ENCODE measurements at regions not wholly inside any gene's neighbourhood (a gene's known extent, or its start where the extent isn't known, plus 50 kb on each side); places are given as distances from the start of the nearest gene placed in this dataset.

DNA sequence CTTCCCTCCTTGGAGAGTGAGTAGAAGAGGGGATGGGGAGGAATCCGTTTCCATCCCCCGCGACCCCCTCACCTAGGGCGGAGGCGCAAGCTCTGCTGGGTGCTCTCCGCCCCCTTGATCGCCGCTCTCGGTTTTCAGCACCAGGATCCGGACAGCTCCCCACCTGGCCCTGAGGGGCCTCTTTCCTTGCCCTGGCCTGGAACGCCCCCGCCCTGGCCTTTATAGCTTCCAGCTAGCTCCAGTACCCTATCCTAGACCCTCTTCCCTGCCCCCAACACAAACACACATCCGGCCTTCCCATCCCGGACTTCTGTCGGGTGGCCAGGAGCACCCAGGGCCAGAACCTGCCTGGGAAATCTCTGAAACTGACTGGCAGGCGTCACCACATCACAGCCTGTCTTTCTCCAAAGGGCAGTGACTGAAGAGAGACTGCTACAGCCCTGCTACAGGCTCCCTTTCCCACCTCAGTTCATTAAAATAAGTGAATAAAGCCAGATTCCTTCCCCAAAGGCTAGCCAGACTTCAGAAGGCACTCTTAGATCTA is 72.3 kb upstream of the LEP start:
- no peak for DNase-seq

DNA sequence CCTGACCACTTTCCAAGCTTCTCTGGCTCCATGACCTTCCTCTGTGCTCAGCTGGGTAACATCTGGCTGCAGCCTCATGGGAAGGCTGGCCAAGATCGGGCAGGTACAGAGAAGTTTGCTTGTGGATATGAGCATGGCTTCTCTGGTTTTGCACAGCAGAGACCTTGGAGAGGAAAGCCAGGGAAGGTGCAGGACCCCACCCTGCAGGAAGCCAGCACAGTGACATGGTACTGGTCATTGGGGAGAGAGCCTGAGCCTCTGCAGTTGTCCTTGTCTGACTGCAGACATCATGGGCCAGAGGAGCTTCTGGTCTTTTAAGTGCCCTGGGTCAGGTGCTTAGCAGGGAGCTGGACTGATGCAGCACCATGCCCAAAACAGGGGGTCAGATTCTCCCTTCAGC is 70.6 kb upstream of the LEP start:
- no peak for DNase-seq

- DNase-seq: no peak
These were observed 69.6 kb upstream of the LEP start for GRCh38 chr7:128171342-128171918.

DNA sequence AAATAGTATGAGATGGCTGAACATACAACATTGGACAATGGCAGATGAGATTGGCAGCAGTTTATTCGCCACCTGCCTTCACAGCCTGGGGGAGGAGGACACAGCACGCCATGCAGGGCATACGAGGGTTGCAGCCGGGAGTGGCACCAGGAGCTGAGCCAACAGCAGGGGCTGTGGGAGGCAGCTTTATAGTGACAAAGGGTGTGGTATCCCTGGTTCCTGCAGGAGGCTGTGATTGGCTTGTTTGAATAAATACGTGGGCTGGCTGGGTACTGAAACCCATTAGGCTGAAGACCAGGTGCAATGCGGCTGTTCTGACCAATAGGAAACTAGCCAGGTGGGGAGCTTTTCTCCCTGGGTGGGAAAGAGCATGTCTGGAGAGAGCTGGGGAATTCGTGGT is 68.9 kb upstream of the LEP start:
- no peak for DNase-seq

- DNase-seq: no peak
These were observed 68.1 kb upstream of the LEP start for GRCh38 chr7:128172963-128173362.

GRCh38 chr7:128174386-128174785 is 66.7 kb upstream of the LEP start:
- DNase-seq: peak; percentile 24 to 74

GRCh38 chr7:128176696-128177095 is 64.4 kb upstream of the LEP start:
- no peak for DNase-seq

DNA sequence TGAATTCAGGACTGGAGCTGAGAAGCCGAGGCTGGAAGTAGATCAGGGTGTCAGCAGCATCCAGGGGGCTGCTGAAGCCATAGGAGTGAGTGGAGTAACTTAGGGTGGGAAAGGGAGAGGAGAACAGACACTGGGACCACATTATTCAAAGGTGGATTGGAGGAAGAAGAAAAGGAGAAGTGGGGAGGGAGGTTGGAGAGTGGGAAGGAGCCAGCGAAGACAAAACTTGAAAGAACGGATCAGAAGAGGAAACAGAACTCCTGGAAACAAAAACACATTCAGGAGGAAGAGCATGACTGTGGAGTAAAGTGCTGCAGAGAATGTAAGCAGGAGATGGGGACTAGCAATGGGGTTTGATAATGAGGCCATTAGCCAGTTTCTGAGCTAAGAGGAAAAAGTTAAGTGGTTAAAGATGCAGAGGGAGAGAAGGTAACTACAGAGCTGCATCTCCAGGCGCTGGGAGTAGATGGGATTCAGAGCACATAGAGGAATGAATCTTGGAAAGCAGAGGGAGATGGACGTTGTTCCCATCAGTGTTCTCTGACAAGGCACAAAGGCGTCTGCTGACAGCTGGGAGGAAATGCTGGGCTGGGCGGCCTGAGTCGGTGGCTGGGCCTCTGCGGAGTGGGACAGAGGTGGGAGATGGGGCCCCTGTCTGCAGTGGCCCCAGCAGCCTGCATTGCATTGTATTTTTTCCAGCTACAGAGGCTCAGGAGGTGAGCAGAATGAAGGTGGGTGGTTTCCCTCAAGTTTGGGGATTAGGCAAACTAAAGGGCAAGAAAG is 63.1 kb upstream of the LEP start:
- DNase-seq: no peak

GRCh38 chr7:128178611-128179010 is 62.5 kb upstream of the LEP start:
- DNase-seq: no peak

GRCh38 chr7:128188396-128189230 is 52.5 kb upstream of the LEP start:
- no peak for DNase-seq

DNA sequence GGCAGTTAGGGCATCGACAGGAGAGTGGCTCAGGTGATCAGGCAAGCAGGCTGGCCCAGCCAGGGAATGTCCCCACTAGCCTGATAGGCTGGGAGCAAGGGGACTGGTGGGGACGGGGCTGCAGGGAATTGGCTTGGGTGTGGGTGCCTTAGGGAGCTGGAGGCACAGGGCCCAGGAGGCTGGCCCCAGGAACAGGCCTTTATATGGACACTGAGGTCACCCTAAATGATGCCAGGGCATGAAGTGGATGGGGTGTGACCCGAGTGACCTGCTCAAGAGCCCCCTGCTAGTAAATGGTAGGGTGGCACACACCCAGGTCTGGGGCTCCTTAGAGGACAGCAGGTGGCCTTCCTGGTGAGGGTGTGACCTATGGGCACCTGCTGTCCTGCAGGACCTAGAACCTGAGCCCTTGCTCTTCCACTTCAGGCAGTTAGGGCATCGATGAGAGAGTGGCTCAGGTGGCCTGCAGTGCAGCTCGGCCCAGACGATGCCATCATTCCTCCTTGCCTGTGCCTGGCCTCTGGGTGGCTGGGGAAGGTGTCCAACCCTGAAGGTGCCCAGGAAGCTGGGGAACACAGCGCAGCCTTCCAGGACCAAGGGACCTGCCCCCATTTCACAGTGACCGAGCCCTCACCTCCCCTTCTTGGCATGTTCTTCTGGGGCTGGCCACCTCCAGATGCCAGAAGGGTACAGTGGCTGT is 51.7 kb upstream of the LEP start:
- no peak for DNase-seq

DNA sequence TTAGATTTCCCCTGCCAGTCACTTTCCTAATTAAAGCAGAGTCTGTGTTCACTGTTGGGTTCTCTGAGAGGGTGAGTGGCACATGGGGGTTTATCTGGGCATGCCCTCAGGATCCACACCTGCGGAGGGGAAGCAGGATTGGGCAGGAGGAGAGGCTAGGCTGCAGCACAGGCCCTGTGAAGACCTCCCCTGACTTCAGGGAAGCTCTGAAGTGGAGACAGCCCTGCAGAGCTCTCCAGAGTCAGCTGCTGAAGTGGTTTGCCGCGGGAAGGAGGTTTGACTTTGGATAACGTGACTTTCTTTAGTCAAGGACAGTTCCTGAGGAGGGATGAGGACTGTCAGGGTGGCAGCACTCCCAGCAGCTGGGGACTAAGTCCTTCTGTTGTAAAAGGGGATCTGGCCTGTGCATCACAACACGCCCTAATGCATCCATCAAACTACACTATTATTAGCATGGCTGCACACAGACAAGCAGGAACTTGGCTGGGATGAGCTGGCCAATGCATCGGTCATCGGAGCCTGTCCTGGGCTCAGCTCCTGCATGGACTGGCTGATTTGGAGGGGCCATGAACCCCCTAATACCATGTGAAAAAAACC is 50.9 kb upstream of the LEP start:
- peak in 1 of 2 experiments; percentile 57 for DNase-seq

DNA sequence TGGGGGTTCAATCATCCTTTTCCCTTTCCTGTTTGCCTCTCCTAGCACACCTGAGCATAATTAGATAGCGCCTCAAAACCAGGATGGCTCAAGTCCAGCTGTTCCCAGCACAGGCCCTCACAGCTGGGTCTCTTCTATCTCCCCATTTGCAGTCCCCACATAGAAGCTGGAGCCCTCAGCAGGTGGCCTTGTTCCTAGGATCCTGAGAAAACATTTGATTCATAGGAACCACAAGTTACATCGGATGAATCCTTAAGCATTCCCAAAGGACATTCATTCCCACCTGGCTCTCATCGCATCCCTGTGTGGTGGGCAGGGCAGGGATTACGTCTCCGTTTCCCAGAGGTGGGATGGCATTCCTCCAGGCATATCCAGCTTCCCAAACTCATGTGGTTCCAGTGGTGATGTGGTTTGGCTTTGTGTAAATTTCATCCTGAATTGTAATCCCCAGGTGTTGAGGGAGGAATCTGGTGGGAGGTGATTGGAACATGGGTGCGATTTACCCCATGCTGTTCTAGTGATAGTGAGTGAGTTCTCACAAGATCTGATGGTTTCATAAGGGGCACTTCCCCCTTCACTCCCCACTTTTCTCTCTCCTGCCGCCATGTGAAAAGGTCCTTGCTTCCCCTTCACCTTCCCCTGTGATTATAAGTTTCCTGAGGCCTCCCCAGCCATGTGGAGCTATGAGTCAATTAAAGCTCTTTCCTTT is 49.8 kb upstream of the LEP start:
- no peak for DNase-seq
